ENCODE measurements at regions not wholly inside any gene's neighbourhood (a gene's known extent, or its start where the extent isn't known, plus 50 kb on each side); places are given as distances from the start of the nearest gene placed in this dataset.
"Not testable (repeated sequence)": the region's sequence is repeated elsewhere in the genome, so short reads cannot be mapped to it uniquely, and the experiment has no call there.

- DNase-seq: no peak
Measured at GRCh38 chr18:75723521-75724340, 296.2 kb upstream of the SMIM21 start.

GRCh38 chr18:75714766-75715165 lies 287.3 kb upstream of the SMIM21 start:
- no peak for DNase-seq

- not testable (repeated sequence) for DNase-seq
Measured at GRCh38 chr18:75712124-75712867, 284.8 kb upstream of the SMIM21 start.

- DNase-seq: no peak
Measured at GRCh38 chr18:75700561-75700960, 273.1 kb upstream of the SMIM21 start.

GRCh38 chr18:75698861-75699260 lies 271.4 kb upstream of the SMIM21 start:
- no peak for DNase-seq

- no peak for DNase-seq
Measured at GRCh38 chr18:75697493-75697892, 270.0 kb upstream of the SMIM21 start.

GRCh38 chr18:75696391-75696790 lies 268.9 kb upstream of the SMIM21 start:
- DNase-seq: no peak

GRCh38 chr18:75694292-75694691 lies 266.8 kb upstream of the SMIM21 start:
- DNase-seq: no peak

- peak; percentile 3 for DNase-seq
Measured at GRCh38 chr18:75691483-75691882, 264.0 kb upstream of the SMIM21 start.

GRCh38 chr18:75690283-75690682 lies 262.8 kb upstream of the SMIM21 start:
- DNase-seq: not testable (repeated sequence)

GRCh38 chr18:75687626-75688025 lies 260.1 kb upstream of the SMIM21 start:
- no peak for DNase-seq

- DNase-seq: no peak
Measured at GRCh38 chr18:75683426-75683825, 255.9 kb upstream of the SMIM21 start.

GRCh38 chr18:75681538-75682115 lies 254.1 kb upstream of the SMIM21 start:
- no peak for DNase-seq

- DNase-seq: no peak
Measured at GRCh38 chr18:75679331-75679730, 251.8 kb upstream of the SMIM21 start.

GRCh38 chr18:75678627-75679026 lies 251.1 kb upstream of the SMIM21 start:
- no peak for DNase-seq

- no peak for DNase-seq
Measured at GRCh38 chr18:75677696-75678455, 250.4 kb upstream of the SMIM21 start.

- no peak for DNase-seq
Measured at GRCh38 chr18:75660932-75661331, 233.4 kb upstream of the SMIM21 start.

- no peak for DNase-seq
Measured at GRCh38 chr18:75659535-75660023, 232.1 kb upstream of the SMIM21 start.

GRCh38 chr18:75658330-75658729 lies 230.8 kb upstream of the SMIM21 start:
- DNase-seq: no peak

- DNase-seq: no peak
Measured at GRCh38 chr18:75656563-75657247, 229.2 kb upstream of the SMIM21 start.

- DNase-seq: no peak
Measured at GRCh38 chr18:75656035-75656434, 228.5 kb upstream of the SMIM21 start.
